GM18517 (cell line): ENCODE measurements at regions not wholly inside any gene's neighbourhood (a gene's known extent, or its start where the extent isn't known, plus 50 kb on each side); places are given as distances from the start of the nearest gene placed in this dataset.

Experiments
- ATAC-seq: cut with Tn5 transposase; IDR thresholded peaks from one replicate; pipeline ENCODE4 v1.9.1; 2021; ENCODE audit warnings: mild to moderate bottlenecking, moderate library complexity; ENCODE audit not compliant: unreplicated experiment

- ATAC-seq: no peak
Observed at GRCh38 chr6:139650941-139651340, 276.5 kb upstream of the CITED2 start.

GRCh38 chr6:139649732-139650131, 275.3 kb upstream of the CITED2 start:
- ATAC-seq: no peak

GRCh38 chr6:139649128-139649527, 274.7 kb upstream of the CITED2 start:
- ATAC-seq: no peak

- ATAC-seq: no peak
Observed at GRCh38 chr6:139648430-139649000, 274.1 kb upstream of the CITED2 start.

GRCh38 chr6:139647841-139648240, 273.4 kb upstream of the CITED2 start:
- ATAC-seq: no peak

GRCh38 chr6:139647016-139647415, 272.6 kb upstream of the CITED2 start:
- ATAC-seq: no peak

GRCh38 chr6:139644821-139645220, 270.4 kb upstream of the CITED2 start:
- ATAC-seq: no peak

- ATAC-seq: no peak
Observed at GRCh38 chr6:139643986-139644385, 269.5 kb upstream of the CITED2 start.

GRCh38 chr6:139642346-139642745, 267.9 kb upstream of the CITED2 start:
- ATAC-seq: no peak

GRCh38 chr6:139641376-139641775, 266.9 kb upstream of the CITED2 start:
- no peak for ATAC-seq

- peak; percentile 7 for ATAC-seq
Observed at GRCh38 chr6:139640921-139641320, 266.5 kb upstream of the CITED2 start.

GRCh38 chr6:139640448-139640847, 266.0 kb upstream of the CITED2 start:
- peak; percentile 92 for ATAC-seq

GRCh38 chr6:139639507-139639906, 265.1 kb upstream of the CITED2 start:
- no peak for ATAC-seq

- ATAC-seq: no peak
Observed at GRCh38 chr6:139638179-139638941, 263.9 kb upstream of the CITED2 start.

GRCh38 chr6:139637766-139638165, 263.3 kb upstream of the CITED2 start:
- no peak for ATAC-seq

- no peak for ATAC-seq
Observed at GRCh38 chr6:139636391-139636790, 261.9 kb upstream of the CITED2 start.

GRCh38 chr6:139635401-139636130, 261.1 kb upstream of the CITED2 start:
- ATAC-seq: no peak

GRCh38 chr6:139632840-139633239, 258.4 kb upstream of the CITED2 start:
- ATAC-seq: no peak

- ATAC-seq: no peak
Observed at GRCh38 chr6:139628270-139628669, 253.8 kb upstream of the CITED2 start.

- no peak for ATAC-seq
Observed at GRCh38 chr6:139627091-139627490, 252.6 kb upstream of the CITED2 start.

- no peak for ATAC-seq
Observed at GRCh38 chr6:139625998-139626975, 251.8 kb upstream of the CITED2 start.
